ENCODE measurements at regions not wholly inside any gene's neighbourhood (a gene's known extent, or its start where the extent isn't known, plus 50 kb on each side); places are given as distances from the start of the nearest gene placed in this dataset.

DNA sequence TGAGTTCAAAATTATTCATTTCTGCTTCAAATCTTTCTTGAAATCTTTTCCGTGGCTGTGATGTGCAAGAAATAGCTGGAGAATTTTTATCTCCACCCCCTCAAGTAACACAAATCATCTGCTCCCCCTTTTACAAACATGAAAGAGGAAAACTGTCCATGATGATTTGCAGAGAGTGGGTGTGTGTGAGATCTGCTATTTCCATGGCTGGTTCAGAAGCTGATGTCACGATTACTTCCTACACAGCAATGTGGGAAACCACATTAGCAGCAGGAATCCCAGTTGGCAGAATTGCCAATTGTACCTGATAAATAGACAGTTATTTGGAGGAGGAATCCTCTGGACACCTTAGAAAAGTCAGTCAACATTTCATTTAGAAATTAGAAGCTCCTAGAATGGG, 75.2 kb upstream of the GRM7 start:
- no peak overlapping the region for H3K4me3 ChIP-seq (ENCODE audit: control insufficient read depth, low read depth, low read length)
- TF ChIP-seq, protein P1, sequence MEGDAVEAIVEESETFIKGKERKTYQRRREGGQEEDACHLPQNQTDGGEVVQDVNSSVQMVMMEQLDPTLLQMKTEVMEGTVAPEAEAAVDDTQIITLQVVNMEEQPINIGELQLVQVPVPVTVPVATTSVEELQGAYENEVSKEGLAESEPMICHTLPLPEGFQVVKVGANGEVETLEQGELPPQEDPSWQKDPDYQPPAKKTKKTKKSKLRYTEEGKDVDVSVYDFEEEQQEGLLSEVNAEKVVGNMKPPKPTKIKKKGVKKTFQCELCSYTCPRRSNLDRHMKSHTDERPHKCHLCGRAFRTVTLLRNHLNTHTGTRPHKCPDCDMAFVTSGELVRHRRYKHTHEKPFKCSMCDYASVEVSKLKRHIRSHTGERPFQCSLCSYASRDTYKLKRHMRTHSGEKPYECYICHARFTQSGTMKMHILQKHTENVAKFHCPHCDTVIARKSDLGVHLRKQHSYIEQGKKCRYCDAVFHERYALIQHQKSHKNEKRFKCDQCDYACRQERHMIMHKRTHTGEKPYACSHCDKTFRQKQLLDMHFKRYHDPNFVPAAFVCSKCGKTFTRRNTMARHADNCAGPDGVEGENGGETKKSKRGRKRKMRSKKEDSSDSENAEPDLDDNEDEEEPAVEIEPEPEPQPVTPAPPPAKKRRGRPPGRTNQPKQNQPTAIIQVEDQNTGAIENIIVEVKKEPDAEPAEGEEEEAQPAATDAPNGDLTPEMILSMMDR (conservative IDR thresholded peaks at IDR 0.05; ENCODE audit: control insufficient read depth, insufficient read depth, low read depth, low read length), result no peak
- DNase-seq (ENCODE audit: low read depth), result no peak

DNA sequence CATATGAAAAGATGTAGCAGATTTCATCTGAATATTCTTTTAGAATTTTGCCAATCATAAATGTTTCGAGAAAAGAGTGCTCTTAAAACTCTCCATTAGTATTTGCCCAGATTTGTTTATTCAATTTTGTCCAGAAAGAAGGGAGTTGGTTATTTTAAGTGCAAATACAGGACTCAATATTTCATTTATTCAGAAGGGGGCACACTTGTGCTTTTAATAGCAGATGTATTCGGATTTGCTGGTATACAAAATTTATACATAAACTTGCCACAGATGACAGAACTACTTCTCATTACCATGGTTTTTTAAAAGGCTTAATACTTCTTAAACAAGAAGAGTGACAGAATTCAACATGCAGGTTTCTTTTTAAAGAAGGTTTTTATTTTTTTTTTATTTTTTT, 69.8 kb upstream of the GRM7 start:
- TF ChIP-seq, protein P1 (conservative IDR thresholded peaks at IDR 0.05; ENCODE audit: control insufficient read depth, insufficient read depth, low read depth, low read length), result no peak
- no peak for DNase-seq (ENCODE audit: low read depth)
- no peak overlapping the region for H3K4me3 ChIP-seq (ENCODE audit: control insufficient read depth, low read depth, low read length)

DNA sequence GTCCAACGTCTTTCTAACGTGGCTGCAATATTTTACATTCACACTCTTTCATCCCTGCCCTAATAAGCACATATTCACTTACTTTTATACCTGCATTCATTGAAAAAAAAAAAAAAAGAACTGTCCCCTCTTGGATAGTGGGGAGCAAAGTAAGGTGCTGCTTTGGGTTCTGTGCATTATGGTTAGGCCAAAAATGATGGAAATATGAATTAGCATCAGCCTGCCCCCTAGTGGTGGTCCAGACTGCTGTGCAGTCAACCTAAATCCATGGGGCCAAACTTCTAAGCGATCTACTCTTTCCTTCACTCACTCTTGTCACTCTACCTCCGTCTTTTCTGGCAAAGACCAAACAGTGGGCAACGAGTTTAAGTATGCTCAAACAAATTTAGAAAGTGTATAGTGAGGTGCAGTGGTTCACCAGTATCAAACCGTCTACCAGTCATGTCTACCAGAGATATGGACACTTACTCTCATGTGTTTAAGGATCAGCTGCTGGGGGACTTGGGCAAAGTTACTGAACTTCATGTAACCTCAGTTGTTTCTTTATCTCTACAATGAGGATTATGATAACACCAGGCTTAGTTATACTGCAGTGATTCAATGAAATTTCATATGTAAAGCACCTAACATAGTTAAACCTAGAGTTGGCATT, 61.5 kb upstream of the GRM7 start:
- peak; percentile 8 for DNase-seq (ENCODE audit: low read depth)
- TF ChIP-seq, protein P1 (conservative IDR thresholded peaks at IDR 0.05; ENCODE audit: control insufficient read depth, insufficient read depth, low read depth, low read length), result peak; percentile 56
- H3K4me3 ChIP-seq (ENCODE audit: control insufficient read depth, low read depth, low read length), result no peak overlapping the region

DNA sequence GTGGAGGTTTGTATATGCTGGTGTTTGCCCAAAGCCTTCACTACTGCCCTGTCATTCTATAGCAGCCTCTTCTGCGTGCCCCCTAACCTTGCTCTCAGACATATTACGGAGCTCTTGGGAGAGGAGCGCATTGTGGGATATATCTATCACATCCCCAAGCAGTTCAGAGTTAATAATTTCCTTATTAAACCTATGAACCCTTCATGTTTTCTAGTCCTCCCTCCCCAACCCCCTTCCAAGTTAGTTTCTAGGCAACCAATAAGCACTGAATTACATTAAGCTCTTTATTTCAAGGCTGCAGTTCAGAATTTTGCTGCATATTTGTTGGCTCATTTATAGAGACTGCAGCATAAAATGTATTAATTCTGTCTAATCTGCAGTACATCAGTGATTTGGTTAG, 57.3 kb upstream of the GRM7 start:
- no peak overlapping the region for H3K4me3 ChIP-seq (ENCODE audit: control insufficient read depth, low read depth, low read length)
- TF ChIP-seq, protein P1 (conservative IDR thresholded peaks at IDR 0.05; ENCODE audit: control insufficient read depth, insufficient read depth, low read depth, low read length), result no peak
- no peak for DNase-seq (ENCODE audit: low read depth)

DNA sequence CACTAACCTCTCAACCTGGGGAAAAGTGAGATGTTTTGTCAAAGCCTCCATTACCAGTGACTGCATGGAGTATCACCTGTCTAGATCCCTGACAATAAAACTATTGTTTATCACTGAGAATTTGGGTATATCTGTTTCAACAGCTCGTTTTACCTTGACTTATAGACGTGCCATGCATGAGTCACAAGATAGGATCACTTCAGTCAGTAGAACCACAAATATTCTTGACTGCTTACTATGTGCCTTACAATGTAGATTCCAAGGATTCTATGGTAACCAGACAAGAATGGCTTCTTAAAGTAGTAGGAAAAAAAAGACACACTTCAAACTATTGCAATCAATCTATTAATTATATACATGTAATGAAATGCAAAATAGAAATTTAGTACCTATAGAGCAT, 55.7 kb upstream of the GRM7 start:
- no peak overlapping the region for H3K4me3 ChIP-seq (ENCODE audit: control insufficient read depth, low read depth, low read length)
- no peak for DNase-seq (ENCODE audit: low read depth)
- TF ChIP-seq, protein P1 (conservative IDR thresholded peaks at IDR 0.05; ENCODE audit: control insufficient read depth, insufficient read depth, low read depth, low read length), result no peak

DNA sequence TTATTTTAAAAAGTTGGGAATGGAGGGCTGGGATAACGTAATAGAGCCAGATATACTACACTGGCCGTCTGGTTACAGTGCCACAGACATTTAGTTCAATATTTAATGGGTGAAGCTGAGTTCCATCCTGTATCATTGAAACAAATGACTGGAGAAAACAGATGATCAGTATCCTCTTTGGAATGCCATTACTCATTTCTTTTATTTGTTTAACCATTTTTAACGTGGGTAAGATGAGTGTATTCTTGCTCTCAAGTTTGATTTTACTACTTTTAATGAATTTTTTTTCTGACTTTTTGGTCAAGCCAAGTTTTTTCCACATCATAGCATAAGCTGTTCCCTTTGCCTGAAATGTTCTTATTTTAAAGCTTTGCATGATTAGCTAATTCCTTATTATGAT, 53.9 kb upstream of the GRM7 start:
- TF ChIP-seq, protein P1 (conservative IDR thresholded peaks at IDR 0.05; ENCODE audit: control insufficient read depth, insufficient read depth, low read depth, low read length), result no peak
- DNase-seq (ENCODE audit: low read depth), result no peak
- H3K4me3 ChIP-seq (ENCODE audit: control insufficient read depth, low read depth, low read length), result no peak overlapping the region
